SK-N-SH (cell line): ENCODE measurements at regions not wholly inside any gene's neighbourhood (a gene's known extent, or its start where the extent isn't known, plus 50 kb on each side); places are given as distances from the start of the nearest gene placed in this dataset.
A peak's percentile ranks its signal among the peaks of the same experiment; 100 is the strongest.

Experiments
- GATA2 ChIP-seq: sonication (generic); formaldehyde crosslinking; IDR thresholded peaks from 2 replicates; pipeline ENCODE4 v1.5.0; 2020; ENCODE audit warnings: mild to moderate bottlenecking, missing genetic modification reagents
- MEF2A ChIP-seq: IDR thresholded peaks from 2 replicates; pipeline ENCODE4 v1.4.0; 2012; ENCODE audit warnings: low read depth, borderline replicate concordance
- POLR2AphosphoS5 ChIP-seq: IDR thresholded peaks from 2 replicates; pipeline ENCODE4 v1.6.1; 2012; ENCODE audit warnings: low read depth, low read length
- TF ChIP-seq, protein P1 (sequence below): fragments of 200-600 bp; sonication (generic); IDR thresholded peaks from 2 replicates; pipeline ENCODE4 v1.6.1; 2017; ENCODE audit warnings: antibody characterized with exemption, mild to moderate bottlenecking, moderate library complexity

DNA sequence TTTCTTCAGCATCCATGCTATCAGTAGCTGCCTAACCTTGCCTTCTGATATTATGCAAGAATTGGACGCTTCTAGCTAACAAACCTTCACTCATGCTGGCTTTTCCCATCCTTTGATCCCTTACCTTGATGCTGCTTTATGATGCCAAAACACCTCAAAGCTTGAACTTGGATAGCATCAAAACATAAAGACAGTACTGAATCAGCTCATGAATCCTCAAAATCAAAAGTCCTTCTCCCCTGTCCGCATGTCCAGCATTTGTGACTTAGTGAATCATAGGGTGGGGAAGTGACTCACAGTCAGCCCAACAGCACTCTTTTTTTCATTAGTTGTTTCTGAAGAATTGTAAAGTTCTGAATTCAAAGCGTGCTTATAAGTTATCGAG, 89.5 kb upstream of the PIK3CG start:
- TF ChIP-seq GATA2 (CRISPR knock-in tag) = no peak
- TF ChIP-seq, protein P1, sequence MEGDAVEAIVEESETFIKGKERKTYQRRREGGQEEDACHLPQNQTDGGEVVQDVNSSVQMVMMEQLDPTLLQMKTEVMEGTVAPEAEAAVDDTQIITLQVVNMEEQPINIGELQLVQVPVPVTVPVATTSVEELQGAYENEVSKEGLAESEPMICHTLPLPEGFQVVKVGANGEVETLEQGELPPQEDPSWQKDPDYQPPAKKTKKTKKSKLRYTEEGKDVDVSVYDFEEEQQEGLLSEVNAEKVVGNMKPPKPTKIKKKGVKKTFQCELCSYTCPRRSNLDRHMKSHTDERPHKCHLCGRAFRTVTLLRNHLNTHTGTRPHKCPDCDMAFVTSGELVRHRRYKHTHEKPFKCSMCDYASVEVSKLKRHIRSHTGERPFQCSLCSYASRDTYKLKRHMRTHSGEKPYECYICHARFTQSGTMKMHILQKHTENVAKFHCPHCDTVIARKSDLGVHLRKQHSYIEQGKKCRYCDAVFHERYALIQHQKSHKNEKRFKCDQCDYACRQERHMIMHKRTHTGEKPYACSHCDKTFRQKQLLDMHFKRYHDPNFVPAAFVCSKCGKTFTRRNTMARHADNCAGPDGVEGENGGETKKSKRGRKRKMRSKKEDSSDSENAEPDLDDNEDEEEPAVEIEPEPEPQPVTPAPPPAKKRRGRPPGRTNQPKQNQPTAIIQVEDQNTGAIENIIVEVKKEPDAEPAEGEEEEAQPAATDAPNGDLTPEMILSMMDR = no peak
- TF ChIP-seq MEF2A = no peak
- peak; percentile 67; the same call in 1 of the 2 replicates for TF ChIP-seq POLR2AphosphoS5
